GM08714 (cell line): ENCODE measurements at regions not wholly inside any gene's neighbourhood (a gene's known extent, or its start where the extent isn't known, plus 50 kb on each side); places are given as distances from the start of the nearest gene placed in this dataset.
"Not testable (repeated sequence)": the region's sequence is repeated elsewhere in the genome, so short reads cannot be mapped to it uniquely, and the experiment has no call there.

Experiments
- H3K4me3 ChIP-seq: fragments of 200-500 bp; sonication (Bioruptor generic); 2 replicates; pipeline ENCODE4 v1.5.1; 2014; ENCODE audit warnings: mild to moderate bottlenecking, low read length, inconsistent platforms
- ZNF274 ChIP-seq: IDR thresholded peaks from 2 replicates; pipeline ENCODE4 v1.6.1; 2012; ENCODE audit warnings: mild to moderate bottlenecking, low read depth, low read length

DNA sequence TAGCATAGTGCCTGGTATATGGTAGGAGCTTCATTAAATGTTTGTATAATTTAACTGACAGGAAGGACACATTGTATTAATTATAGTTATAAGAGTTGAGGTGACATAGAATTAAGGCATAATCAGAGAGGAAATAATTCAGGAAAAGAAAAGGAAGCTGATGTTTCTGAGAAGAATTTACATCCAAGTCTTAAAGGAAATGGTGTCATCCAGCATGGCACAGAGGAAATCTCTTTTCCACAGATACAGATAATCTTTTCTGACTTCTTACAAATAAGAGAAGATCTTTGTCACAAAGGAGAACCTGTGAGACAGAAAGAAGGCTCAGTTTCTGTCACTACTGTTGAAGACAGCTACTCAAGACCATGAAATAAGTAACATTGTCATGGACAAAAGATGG is 222.5 kb downstream of the GJA1 start:
- TF ChIP-seq ZNF274: no peak

DNA sequence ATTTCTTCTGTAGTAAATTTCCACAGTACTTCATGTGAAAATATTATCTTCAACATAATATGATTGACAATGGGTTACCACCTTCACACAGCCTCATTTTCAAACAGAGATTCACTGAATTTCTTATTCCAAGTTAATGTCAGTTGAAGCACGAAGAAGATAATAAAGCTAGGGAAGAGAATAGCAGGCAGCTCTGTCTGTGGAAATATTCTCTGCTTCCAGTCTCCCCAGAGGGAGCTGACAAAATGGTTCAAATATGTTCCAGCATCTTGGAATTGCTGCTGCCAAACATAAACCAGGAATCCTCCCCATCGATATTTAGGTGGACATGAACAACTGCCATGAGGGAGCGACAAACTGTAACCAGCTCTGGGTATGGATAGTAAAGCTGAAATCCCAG is 224.8 kb downstream of the GJA1 start:
- TF ChIP-seq ZNF274: no peak
- H3K4me3 ChIP-seq: no peak overlapping the region

More for the DNA sequence above, 222.5 kb downstream of the GJA1 start:
- no peak overlapping the region for H3K4me3 ChIP-seq

DNA sequence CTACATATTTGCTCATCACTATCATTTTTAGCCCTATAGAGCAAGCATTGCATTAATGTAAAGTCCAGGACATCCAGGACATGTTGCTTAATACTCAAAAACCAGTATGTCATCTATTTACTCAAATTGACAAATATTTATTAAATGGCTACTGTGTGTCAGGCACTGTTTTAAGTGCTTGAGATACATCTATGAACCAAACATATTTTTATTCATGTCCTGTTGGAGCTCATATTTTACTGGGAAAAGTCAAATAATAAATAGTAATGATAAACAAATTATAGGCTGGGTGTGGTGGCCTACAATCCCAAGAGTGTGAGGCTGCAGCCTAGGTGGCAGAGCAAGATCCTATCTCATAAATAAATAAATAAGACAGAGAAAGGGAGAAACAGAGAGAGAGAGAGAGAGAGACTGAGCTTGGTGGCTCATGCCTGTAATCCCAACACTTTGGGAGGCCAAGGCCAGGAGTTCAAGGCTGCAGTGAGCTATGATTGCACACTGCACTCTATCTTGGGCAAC is 227.9 kb downstream of the GJA1 start:
- no peak for TF ChIP-seq ZNF274
- no peak overlapping the region for H3K4me3 ChIP-seq

DNA sequence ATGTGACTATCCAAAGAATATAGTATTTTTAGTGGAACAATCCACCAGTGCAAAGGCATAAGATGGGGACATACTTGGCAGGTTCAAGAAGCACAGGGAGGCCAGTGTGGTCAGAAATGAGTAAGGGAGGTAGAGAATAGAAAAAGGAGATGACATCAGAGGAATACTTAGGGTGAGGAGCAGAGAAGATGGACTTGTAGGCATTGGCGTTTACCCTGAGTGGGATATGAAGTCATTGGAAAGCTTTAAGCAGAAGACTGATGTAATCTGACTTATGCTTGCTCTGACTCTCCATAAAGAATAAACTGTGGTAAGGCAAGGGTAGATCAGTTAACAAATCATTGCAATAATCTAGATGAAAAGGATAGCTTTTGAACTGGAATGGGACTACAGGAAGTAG is 228.7 kb downstream of the GJA1 start:
- no peak overlapping the region for H3K4me3 ChIP-seq
- no peak for TF ChIP-seq ZNF274

DNA sequence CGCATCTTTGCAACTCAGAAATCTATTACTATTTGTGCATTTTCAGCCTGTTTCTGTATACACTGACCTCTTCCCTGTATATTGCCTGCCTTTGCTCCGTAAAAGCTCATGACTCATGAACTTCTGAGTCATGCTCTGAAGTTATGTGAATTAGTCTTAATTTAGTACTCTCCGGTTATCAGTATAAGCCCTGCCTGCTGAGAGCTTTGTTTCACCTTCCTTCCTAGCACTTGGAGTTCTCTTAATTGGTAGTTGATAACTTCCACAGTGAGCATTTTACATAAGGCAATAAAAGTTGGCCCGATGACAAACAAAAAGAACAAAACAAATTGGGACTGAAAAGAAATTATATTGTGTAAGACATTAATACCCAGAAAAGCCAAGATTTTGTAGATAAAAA is 231.4 kb downstream of the GJA1 start:
- no peak overlapping the region for H3K4me3 ChIP-seq
- TF ChIP-seq ZNF274: no peak

DNA sequence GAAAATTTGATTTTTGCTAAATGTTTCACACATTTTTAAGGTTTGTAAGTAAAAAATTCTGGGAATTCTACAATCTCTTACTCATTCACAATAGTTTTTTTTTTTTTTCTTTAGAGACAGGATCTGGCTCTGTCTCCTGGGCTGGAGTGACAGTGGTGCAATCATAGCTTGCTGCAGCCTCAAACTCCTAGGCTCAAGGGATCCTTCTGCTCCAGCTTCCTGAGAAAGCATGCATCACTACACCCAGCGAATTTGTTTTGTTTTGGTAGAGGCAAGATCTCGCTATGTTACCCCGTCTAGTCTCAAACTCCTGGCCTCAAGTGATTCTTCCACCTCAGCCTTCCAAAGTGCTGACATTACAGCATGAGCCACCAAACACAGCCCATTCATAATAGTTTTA is 232.8 kb downstream of the GJA1 start:
- no peak for TF ChIP-seq ZNF274
- no peak overlapping the region for H3K4me3 ChIP-seq

DNA sequence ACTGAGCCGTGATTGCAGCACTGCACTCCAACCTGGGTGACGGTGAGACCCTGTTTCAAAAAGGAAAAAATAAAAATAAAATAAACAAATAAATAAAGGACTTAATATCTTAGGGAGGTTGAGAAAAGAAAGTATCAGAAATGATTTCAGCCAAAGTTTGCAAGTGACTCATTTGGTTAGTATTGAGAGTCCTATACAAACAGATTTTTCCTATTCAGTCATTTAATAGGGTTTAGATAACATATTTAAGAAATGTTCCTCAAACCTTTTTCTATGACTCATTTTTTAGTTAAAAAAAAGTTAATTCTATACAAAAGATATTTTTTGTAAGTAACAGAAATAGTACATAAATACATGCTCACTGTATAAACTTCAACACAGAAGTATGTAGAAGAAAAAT is 235.1 kb downstream of the GJA1 start:
- TF ChIP-seq ZNF274: no peak
- no peak overlapping the region for H3K4me3 ChIP-seq

DNA sequence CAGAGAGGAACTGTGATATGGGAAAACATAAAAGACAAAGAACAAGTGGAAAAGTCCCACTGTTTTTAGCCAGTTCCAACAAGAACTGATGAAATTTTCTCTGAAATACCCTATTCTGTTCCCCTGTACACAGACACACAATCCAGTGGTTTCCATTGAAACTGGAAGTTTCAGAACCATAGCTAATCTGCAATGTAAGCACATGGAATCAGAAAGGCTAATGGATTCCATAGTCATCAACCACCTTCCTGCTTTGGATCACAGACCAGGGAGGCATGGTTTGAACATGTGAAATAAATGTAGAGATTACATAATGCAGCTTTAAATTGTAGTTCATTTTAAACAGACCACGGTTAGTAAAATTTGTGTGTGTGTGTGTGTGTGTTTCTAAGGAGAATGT is 242.1 kb downstream of the GJA1 start:
- no peak for TF ChIP-seq ZNF274
- H3K4me3 ChIP-seq: no peak overlapping the region

DNA sequence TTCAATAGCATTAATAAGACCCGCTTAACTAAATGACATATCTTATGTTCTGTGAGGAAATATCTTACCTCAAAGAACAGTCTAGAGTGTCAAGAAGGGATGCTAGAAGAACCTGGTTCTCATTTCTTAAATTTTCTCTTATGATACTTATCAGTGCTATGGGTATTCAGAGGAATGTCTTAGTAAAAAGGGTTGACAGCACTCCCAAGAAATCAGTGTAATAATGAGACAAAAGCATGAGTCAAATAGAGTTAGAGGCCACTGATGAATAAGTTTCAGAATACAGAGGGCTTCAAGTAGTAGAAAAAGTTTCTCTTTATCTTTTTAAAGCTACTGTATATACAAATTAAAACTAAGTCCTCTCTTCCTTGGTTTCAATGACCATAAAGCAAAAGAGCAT is 242.8 kb downstream of the GJA1 start:
- H3K4me3 ChIP-seq: no peak overlapping the region
- no peak for TF ChIP-seq ZNF274

DNA sequence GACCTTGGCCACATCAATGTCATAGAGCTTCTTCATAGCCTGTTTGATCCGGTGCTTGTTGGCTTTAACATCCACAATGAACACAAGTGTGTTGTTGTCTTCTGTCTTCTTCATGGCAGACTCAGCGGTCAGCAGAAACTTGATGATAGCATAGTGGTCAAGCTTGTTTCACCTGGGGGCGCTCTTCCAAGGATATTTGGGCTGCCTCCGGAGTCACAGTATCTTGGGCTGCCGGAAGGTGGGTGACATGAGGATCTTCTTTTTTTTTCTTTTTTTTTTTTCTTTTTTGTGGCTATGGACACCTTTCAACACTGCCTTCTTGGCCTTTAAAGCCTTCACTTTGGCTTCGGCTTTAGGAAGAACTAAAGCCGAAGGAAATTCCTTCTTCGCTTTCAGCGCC is 244.6 kb downstream of the GJA1 start:
- no peak overlapping the region for H3K4me3 ChIP-seq
- no peak for TF ChIP-seq ZNF274

DNA sequence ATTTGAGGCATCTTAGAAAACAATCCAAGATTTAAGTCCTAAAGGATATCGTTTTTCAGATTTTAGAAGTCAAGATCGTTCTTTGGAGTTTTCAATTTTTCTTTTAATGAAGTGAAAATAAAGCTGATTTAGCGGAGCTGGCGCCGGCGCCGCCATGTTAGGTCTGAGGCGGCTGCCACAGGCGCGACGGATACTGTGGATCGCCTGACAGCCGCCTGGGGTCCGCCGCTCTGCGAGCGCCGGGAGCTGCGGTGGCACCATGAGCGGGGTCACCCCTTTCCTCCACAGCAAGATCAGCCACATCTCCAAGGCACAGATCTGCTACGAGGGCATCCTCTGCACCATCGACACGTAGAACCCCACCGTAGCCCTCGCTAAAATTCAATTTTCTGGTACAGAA is 247.2 kb downstream of the GJA1 start:
- TF ChIP-seq ZNF274: no peak

DNA sequence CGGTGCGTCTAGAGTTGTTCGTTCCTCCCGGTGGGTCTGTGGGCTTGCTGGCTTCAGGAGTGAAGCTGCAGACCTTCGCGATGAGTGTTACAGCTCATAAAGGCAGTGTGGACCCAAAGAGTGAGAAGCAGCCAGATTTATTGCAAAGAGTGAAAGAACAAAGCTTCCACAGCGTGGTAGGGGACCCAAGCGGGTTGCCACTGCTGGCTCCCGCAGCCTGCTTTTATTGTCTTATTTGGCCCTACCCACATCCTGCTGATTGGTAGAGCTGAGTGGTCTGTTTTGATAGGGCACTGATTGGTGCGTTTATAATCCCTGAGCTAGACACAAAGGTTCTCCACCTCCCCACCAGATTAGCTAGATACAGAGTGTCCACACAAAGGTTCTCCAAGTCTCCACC is 250.4 kb downstream of the GJA1 start:
- not testable (repeated sequence) for H3K4me3 ChIP-seq

More for the DNA sequence above, 247.2 kb downstream of the GJA1 start:
- H3K4me3 ChIP-seq: no peak overlapping the region

DNA sequence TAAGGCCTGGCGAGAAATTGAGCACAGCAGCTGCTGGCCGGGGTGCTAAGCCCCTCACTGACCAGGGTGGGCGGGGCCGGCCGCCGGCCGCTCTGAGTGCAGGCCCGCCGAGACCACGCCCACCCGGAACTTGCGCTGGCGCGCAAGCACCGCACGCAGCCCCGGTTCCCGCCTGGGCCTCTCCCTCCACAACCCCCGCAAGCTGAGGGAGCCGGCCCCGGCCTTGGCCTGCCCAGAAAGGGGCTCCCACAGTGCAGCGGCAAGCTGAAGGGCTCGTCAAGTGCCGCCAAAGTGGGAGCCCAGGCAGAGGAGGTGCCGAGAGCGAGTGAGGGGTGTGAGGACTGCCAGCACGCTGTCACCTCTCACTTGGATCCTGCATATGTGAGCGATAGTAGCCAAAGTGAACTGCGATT is 251.2 kb downstream of the GJA1 start:
- no peak for TF ChIP-seq ZNF274
- no peak overlapping the region for H3K4me3 ChIP-seq

DNA sequence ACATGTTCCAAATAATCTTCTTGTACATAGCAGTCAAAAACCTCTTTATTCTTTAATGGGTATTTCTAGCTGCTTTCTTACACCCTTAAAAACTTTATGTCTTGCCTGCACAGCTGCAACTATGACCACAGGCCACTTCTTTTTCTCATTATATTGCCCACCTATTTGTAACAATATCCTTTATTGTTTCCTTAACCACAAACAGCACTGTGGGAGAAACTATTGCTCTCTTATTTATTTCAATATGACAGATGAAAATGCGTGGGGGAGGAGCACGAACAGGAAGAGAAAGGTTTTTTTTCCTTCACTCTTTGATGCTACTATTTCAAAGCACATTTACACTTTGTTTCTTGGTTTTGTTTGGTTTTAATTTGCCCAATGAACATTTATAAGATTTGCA is 253.5 kb downstream of the GJA1 start:
- H3K4me3 ChIP-seq: no peak overlapping the region
- no peak for TF ChIP-seq ZNF274

DNA sequence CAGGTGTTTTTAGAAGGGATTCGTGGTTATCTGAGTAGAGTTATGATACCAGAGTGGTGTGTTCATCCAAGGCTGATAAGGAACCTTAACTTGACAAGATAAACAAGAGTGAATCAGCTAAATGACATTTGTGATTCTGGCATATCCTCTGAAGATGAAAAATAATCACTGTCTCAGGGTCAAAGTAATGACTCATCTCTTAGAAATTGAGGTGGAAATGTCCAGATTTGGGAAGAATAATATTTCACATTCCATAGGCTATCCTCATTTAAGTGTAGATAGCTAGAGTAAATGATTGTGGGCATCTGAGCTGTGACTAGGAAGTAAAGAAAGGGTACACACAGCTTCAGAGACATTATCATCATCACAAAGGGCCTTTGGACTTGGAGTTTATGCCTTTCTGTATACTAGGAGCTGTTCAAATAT is 255.7 kb downstream of the GJA1 start:
- H3K4me3 ChIP-seq: no peak overlapping the region
- TF ChIP-seq ZNF274: no peak

DNA sequence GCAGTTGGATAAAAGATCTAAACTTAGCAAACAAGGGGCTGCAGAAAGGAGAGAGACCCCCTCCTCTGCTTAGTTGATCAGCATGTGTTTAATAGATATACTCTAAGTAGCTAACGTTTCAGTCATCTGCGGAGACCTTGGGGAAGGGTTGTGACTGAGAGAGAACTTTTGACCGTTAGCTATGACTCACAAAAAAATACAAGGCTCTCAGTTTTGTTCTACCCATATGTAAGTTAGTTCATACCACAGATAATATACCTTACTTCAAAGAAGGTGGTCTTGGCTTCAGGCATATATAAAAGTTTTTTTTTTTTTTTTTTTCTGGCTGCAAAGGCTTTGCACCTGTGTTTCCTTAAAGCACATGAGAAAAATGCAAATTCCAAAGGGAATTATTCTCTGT is 258.9 kb downstream of the GJA1 start:
- H3K4me3 ChIP-seq: no peak overlapping the region
- TF ChIP-seq ZNF274: no peak
